Ascending aorta (tissue), 2 donors: ENCODE measurements at regions not wholly inside any gene's neighbourhood (a gene's known extent, or its start where the extent isn't known, plus 50 kb on each side); places are given as distances from the start of the nearest gene placed in this dataset.

Experiments
- DNase-seq, 2 donors: peaks; one replicate each; pipeline ENCODE4 v3.0.0-alpha.2; 2019; ENCODE audit warnings: low spot score in 2 of 2
- H3K27ac ChIP-seq, 2 donors: fragments of 200-600 bp; sonication (generic); one replicate each; pipeline ENCODE4 v1.5.1; 2016 to 2017; ENCODE audit warnings: mild to moderate bottlenecking in 1 of 2
- H3K27me3 ChIP-seq: fragments of 200-600 bp; sonication (generic); one replicate; pipeline ENCODE4 v1.5.1; 2017
- H3K36me3 ChIP-seq, 2 donors: fragments of 200-600 bp; sonication (generic); one replicate each; pipeline ENCODE4 v1.5.1; 2016
- H3K4me1 ChIP-seq, 2 donors: fragments of 200-600 bp; sonication (generic); one replicate each; pipeline ENCODE4 v1.5.1; 2016 to 2017; ENCODE audit warnings: mild to moderate bottlenecking in 1 of 2
- H3K4me3 ChIP-seq, 2 donors: fragments of 200-600 bp; sonication (generic); one replicate each; pipeline ENCODE4 v1.5.1; 2016 to 2017; ENCODE audit warnings: mild to moderate bottlenecking in 1 of 2
- H3K9me3 ChIP-seq, 2 donors: fragments of 200-600 bp; sonication (generic); one replicate each; pipeline ENCODE4 v1.5.1; 2016
- intact Hi-C: fragments of 100-400 bp; cut with DNase I; formaldehyde crosslinking; loops from one replicate; pipeline ENCODE4 v1.15.1; 2023
- TF ChIP-seq, protein P1 (sequence below), 3 experiments: fragments of 200-600 bp in 2 of 3; fragments of 450-650 bp in 1 of 3; sonication (generic) in 2 of 3; IDR thresholded peaks; one replicate each; pipeline ENCODE4 v1.5.1; 2016 to 2019; ENCODE audit warnings: antibody characterized with exemption in 3 of 3, mild to moderate bottlenecking in 1 of 3, moderate library complexity in 1 of 3

DNA sequence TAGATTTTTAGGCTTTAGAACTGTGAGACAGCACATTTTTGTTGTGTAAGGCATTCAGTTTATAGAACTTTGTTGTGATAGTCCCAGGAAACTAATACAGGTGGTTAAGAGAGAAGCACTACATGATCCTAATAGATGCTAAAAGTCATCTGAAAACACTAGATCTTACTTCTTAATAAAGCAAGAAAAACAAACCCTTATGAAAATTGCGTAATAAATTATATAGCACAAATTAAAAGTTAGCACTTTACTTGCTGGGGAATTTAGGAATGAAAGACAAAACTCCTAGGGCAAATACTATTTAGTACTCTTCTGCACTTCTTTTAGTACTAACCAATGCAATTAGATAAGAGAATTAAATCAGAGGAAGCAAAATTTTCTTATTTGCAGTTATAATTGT is 163.3 kb upstream of the SHISA6 start:
- Histone ChIP-seq H3K36me3 (no peaks in the 10 kb centered on the region), H3K4me3 (no peak overlapping the region), H3K27ac (no peak overlapping the region), H3K9me3 (no peaks in the 10 kb centered on the region), H3K4me1 (no peaks in the 10 kb centered on the region), H3K27me3 (no peaks in the 10 kb centered on the region)
- TF ChIP-seq, protein P1, sequence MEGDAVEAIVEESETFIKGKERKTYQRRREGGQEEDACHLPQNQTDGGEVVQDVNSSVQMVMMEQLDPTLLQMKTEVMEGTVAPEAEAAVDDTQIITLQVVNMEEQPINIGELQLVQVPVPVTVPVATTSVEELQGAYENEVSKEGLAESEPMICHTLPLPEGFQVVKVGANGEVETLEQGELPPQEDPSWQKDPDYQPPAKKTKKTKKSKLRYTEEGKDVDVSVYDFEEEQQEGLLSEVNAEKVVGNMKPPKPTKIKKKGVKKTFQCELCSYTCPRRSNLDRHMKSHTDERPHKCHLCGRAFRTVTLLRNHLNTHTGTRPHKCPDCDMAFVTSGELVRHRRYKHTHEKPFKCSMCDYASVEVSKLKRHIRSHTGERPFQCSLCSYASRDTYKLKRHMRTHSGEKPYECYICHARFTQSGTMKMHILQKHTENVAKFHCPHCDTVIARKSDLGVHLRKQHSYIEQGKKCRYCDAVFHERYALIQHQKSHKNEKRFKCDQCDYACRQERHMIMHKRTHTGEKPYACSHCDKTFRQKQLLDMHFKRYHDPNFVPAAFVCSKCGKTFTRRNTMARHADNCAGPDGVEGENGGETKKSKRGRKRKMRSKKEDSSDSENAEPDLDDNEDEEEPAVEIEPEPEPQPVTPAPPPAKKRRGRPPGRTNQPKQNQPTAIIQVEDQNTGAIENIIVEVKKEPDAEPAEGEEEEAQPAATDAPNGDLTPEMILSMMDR (IDR thresholded peaks at IDR 0.05): no peak
- DNase-seq: no peak
- intact Hi-C loops: no loop called here

DNA sequence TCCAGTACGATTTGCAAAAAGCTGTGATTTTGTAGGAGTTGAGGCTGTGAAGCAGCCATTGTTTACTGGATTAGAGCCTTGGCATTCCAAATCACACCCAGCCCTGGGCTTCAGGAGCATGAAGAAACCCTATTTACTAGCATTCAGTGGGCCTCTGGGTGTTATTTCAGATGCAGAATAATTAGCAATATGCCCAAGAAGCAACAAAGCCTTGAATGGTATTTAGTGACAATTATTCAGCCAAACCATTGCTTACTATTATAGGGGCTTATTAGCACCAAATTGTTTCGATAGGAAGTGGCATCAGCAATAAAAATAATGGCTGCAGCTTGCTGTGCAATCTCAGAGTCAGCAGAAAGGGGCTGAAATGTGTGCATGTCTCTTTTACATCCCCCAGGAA is 166.6 kb upstream of the SHISA6 start:
- Histone ChIP-seq H3K9me3 (peaks cover 0 to 3% of the 10 kb centered on the region in 2 donors), H3K27me3 (no peaks in the 10 kb centered on the region), H3K36me3 (no peaks in the 10 kb centered on the region), H3K27ac (no peak overlapping the region), H3K4me1 (no peaks in the 10 kb centered on the region), H3K4me3 (no peak overlapping the region)
- intact Hi-C loops: loop anchor here (5.0 kb wide), 1 partner anchor 57 kb away; no protein-coding TSS in a partner anchor
- DNase-seq: no peak
- TF ChIP-seq, protein P1 (IDR thresholded peaks at IDR 0.05): no peak

DNA sequence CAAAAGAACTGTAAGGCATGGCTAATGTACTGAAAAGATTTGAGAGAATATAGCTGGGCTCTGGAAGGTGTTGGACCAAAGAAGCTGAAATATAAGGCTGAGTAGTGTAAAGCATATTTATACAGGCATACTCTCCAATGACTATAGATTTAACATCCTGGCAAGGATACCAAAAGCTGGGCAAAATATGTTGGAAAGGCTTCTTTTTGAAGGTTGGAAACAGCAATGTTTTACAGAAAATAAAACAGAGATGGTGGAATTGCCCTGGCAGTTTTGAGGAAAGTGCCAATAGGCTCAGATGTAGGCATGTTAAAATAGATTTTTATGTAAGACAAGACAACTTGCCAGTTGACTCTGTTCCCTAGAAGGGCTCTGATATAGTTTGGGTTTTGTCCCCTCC is 184.1 kb upstream of the SHISA6 start:
- Histone ChIP-seq H3K9me3 (no peaks in the 10 kb centered on the region), H3K4me1 (no peaks in the 10 kb centered on the region), H3K36me3 (no peaks in the 10 kb centered on the region), H3K27ac (no peak overlapping the region), H3K27me3 (no peaks in the 10 kb centered on the region), H3K4me3 (no peak overlapping the region)
- TF ChIP-seq, protein P1 (IDR thresholded peaks at IDR 0.05): no peak
- intact Hi-C loops: no loop called here
- DNase-seq: no peak

DNA sequence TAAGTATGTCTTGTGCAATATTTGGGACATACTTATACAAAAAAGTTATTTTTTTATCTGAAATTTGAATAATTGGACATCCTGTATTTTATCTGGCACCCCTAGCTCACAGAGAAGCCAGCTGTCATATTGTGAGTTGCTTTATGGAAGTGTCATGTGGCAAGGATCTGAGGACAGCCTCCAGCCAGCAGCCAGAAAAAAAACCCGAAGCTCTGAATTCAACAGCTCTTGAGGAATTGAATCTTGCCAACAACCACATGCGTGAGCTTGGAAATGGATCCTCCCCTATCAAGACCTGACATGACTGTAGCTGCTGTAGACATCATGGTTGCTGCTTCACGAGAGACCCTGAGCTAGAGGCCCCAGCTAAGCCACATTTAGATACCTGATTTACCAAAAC is 187.2 kb upstream of the SHISA6 start:
- H3K4me1 ChIP-seq: no peaks in the 10 kb centered on the region
- intact Hi-C loops: loop anchor here (2.0 kb wide), 1 partner anchor 17 kb away; no protein-coding TSS in a partner anchor
- no peak overlapping the region for H3K27ac ChIP-seq
- H3K36me3 ChIP-seq: no peaks in the 10 kb centered on the region
- TF ChIP-seq, protein P1 (IDR thresholded peaks at IDR 0.05): no peak
- no peaks in the 10 kb centered on the region for H3K9me3 ChIP-seq
- DNase-seq: no peak
- H3K4me3 ChIP-seq: no peak overlapping the region
- H3K27me3 ChIP-seq: no peaks in the 10 kb centered on the region

DNA sequence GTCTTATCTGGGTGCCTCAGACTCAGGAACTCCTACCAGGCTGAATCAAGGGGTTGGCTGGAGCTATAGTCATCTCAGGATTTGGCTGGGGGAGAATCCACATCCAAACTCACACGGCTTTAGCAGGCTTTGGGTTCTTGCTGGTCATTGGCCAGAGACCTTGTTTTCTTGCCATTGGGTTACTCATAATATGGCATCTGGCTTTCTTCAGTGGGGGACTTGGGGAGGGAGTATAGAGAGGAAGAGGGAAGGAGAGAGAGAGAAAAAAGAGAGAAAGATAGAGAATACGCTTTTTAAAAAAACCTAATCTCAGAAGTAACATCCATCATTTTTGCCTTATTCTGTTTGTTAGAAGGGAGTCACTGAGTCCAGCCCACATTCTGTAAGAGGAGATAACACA is 191.5 kb upstream of the SHISA6 start:
- TF ChIP-seq, protein P1 (IDR thresholded peaks at IDR 0.05): no peak
- H3K27me3 ChIP-seq: no peaks in the 10 kb centered on the region
- H3K4me1 ChIP-seq: no peaks in the 10 kb centered on the region
- no peaks in the 10 kb centered on the region for H3K36me3 ChIP-seq
- no peak overlapping the region for H3K27ac ChIP-seq
- no peaks in the 10 kb centered on the region for H3K9me3 ChIP-seq
- H3K4me3 ChIP-seq: no peak overlapping the region
- no peak for DNase-seq
- intact Hi-C loops: no loop called here

DNA sequence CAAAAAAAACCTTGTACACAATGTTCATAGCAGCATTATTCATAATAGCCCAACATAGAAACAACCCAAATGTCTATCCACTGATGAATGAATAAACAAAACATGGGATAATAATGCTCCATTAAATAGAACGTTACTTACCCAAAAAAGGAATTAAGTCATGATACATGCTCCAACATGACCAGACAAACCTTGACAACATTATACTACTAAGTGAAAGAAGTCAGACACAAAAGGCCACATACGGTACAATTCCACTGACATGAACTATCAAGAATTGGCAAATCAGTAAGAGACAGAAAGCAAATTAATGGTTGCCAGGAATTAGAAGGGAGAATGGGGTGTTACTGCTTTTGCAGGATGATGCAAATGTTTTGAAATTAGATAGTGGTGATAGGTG is 193.8 kb upstream of the SHISA6 start:
- Histone ChIP-seq H3K4me3 (no peak overlapping the region), H3K9me3 (no peaks in the 10 kb centered on the region), H3K36me3 (no peaks in the 10 kb centered on the region), H3K4me1 (no peaks in the 10 kb centered on the region), H3K27me3 (no peaks in the 10 kb centered on the region), H3K27ac (no peak overlapping the region)
- TF ChIP-seq, protein P1 (IDR thresholded peaks at IDR 0.05): no peak
- intact Hi-C loops: no loop called here
- DNase-seq: no peak
